PC-9 (cell line): ENCODE measurements at regions not wholly inside any gene's neighbourhood (a gene's known extent, or its start where the extent isn't known, plus 50 kb on each side); places are given as distances from the start of the nearest gene placed in this dataset.

Experiments
- BruUV-seq: library from RNA; stranded (reverse); fragments of 400-500 nt; replicated peaks from 2 replicates; lab custom pipeline; 2021; lab: Mats Ljungman, UMichigan
- CTCF ChIA-PET: fragments of 300-600 bp; sonication (Branson Sonifier 250); formaldehyde crosslinking; loops from one replicate; lab custom pipeline; 2022; ENCODE audit warnings: antibody characterized with exemption; lab: Charles Lee
- POLR2A ChIA-PET: fragments of 300-600 bp; sonication (Branson Sonifier 250); formaldehyde crosslinking; loops from one replicate; lab custom pipeline; 2022; ENCODE audit warnings: antibody characterized with exemption; ENCODE audit not compliant: unreplicated experiment; lab: Charles Lee
- DNase-seq, 2 experiments: peaks; one replicate each; pipeline versions ENCODE4 v3.0.0 to v3.0.0-alpha.2; 2015 to 2022; ENCODE audit warnings: mixed read lengths in 1 of 2
- H2AFZ ChIP-seq: fragments of 200-600 bp; sonication (generic); 2 replicates; pipeline ENCODE4 v1.8.1; 2017; ENCODE audit warnings: antibody characterized with exemption
- H3F3A ChIP-seq: fragments of 200-600 bp; sonication (generic); 2 replicates; pipeline ENCODE4 v1.8.1; 2017; ENCODE audit warnings: antibody characterized with exemption, mild to moderate bottlenecking, low read depth; ENCODE audit not compliant: insufficient read depth
- H3K27ac ChIP-seq: fragments of 200-600 bp; sonication (generic); 2 replicates; pipeline ENCODE4 v1.6.1; 2016; ENCODE audit warnings: mixed run types
- H3K27me3 ChIP-seq: fragments of 200-600 bp; sonication (generic); 2 replicates; pipeline ENCODE4 v1.6.1; 2016; ENCODE audit warnings: low read depth, mixed run types; ENCODE audit not compliant: insufficient read depth
- H3K36me3 ChIP-seq: fragments of 200-600 bp; sonication (generic); 2 replicates; pipeline ENCODE4 v1.6.1; 2016; ENCODE audit warnings: low read depth, mixed run types
- H3K4me1 ChIP-seq: fragments of 200-600 bp; sonication (generic); replicated peaks from 2 replicates; pipeline ENCODE4 v1.6.1; 2016; ENCODE audit warnings: mixed run types; ENCODE audit not compliant: insufficient read depth
- H3K4me2 ChIP-seq: fragments of 200-600 bp; sonication (generic); 2 replicates; pipeline ENCODE4 v1.6.1; 2017; ENCODE audit warnings: mixed run types
- H3K4me3 ChIP-seq: fragments of 200-600 bp; sonication (generic); 2 replicates; pipeline ENCODE4 v1.6.1; 2016; ENCODE audit warnings: mixed run types
- H3K79me2 ChIP-seq: fragments of 200-600 bp; sonication (generic); 2 replicates; pipeline ENCODE4 v1.6.1; 2017; ENCODE audit warnings: low read depth, mixed run types
- H3K9me2 ChIP-seq: fragments of 200-600 bp; sonication (generic); 2 replicates; pipeline ENCODE4 v1.8.1; 2017; ENCODE audit warnings: mild to moderate bottlenecking; ENCODE audit not compliant: insufficient read depth
- H3K9me3 ChIP-seq: fragments of 200-600 bp; sonication (generic); 2 replicates; pipeline ENCODE4 v1.8.1; 2016; ENCODE audit warnings: low read depth; ENCODE audit not compliant: insufficient read depth
- H4K20me1 ChIP-seq: fragments of 200-600 bp; sonication (generic); 2 replicates; pipeline ENCODE4 v1.8.1; 2017; ENCODE audit not compliant: insufficient read depth
- EZH2 ChIP-seq: fragments of 200-600 bp; sonication (generic); IDR thresholded peaks from 2 replicates; pipeline ENCODE4 v1.8.0; 2017; ENCODE audit warnings: antibody characterized with exemption, low read depth
- intact Hi-C: fragments of 100-400 bp; cut with micrococcal nuclease; formaldehyde crosslinking; loops from one replicate; pipeline ENCODE4 v1.10.0; 2022; ENCODE audit not compliant: unreplicated experiment
- TF ChIP-seq, protein P1 (sequence below): fragments of 200-600 bp; sonication (generic); conservative IDR thresholded peaks from 2 replicates; pipeline ENCODE4 v1.6.1; 2017; ENCODE audit warnings: mixed run types, antibody characterized with exemption, mild to moderate bottlenecking, moderate library complexity

DNA sequence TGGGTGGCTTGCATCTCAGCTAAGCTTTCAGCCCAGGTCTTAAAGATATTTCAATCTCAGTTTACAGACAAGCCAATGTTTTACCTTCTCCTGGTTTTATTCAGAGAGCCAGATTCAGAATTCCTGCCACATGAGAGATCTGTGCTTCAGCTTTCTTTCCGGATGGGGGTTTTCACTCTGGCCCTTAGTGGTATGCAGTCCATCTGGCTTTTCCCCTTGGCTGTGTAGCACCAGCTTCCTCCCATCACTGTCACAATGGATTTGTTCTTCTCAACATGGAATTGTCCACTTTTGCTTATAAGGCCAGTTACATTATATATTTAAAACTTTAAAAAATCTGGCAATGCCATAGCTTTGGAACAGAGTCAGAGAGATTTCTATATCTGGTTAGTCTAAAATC is 303.9 kb downstream of the ETS1 start:
- Histone ChIP-seq H3K4me3 (no peak overlapping the region), H3K9me3 (no peaks in the 10 kb centered on the region; the same call in 1 of the 2 replicates), H3F3A (no peaks in the 10 kb centered on the region), H3K4me1 (no peaks in the 10 kb centered on the region), H4K20me1 (no peaks in the 10 kb centered on the region), H3K27ac (no peak overlapping the region), H3K9me2 (no peaks in the 10 kb centered on the region), H3K79me2 (no peaks in the 10 kb centered on the region), H2AFZ (no peak overlapping the region; the same call in 1 of the 2 replicates), H3K4me2 (no peak overlapping the region), H3K27me3 (no peaks in the 10 kb centered on the region), H3K36me3 (no peaks in the 10 kb centered on the region)
- BruUV-seq, result no TSS peak
- ChIA-PET POLR2A (no interaction called here), CTCF (interaction anchor here (1.2 kb wide), 1 partner anchor 347 kb away, joined by 3 read pairs; no protein-coding TSS in a partner anchor)
- TF ChIP-seq, protein P1, sequence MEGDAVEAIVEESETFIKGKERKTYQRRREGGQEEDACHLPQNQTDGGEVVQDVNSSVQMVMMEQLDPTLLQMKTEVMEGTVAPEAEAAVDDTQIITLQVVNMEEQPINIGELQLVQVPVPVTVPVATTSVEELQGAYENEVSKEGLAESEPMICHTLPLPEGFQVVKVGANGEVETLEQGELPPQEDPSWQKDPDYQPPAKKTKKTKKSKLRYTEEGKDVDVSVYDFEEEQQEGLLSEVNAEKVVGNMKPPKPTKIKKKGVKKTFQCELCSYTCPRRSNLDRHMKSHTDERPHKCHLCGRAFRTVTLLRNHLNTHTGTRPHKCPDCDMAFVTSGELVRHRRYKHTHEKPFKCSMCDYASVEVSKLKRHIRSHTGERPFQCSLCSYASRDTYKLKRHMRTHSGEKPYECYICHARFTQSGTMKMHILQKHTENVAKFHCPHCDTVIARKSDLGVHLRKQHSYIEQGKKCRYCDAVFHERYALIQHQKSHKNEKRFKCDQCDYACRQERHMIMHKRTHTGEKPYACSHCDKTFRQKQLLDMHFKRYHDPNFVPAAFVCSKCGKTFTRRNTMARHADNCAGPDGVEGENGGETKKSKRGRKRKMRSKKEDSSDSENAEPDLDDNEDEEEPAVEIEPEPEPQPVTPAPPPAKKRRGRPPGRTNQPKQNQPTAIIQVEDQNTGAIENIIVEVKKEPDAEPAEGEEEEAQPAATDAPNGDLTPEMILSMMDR, result no peak
- no peak for TF ChIP-seq EZH2
- no peak for DNase-seq
- intact Hi-C loops, result no loop called here

DNA sequence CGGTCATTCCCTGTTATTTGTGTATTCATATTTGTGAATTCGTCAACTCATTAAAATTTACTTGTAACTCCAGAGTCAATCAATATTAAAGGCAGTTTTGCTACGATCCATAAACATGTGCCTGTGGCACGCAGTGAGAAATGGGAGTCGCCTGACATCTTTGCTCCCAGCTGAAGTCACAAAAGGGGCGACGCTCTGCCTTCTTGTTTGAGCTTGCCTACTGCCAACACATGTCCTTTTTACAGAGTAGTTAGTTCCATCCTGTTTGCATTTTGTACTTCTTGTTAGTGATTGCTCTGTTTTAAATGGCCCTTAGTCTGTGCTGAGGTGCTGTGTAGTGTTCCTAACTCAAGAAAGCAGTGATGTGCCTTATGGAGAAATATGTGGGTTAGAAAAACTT is 305.3 kb downstream of the ETS1 start:
- DNase-seq, result no peak
- H3K4me3 ChIP-seq, result no peak overlapping the region
- H3K36me3 ChIP-seq, result no peaks in the 10 kb centered on the region
- no peak overlapping the region for H3K4me2 ChIP-seq
- no peaks in the 10 kb centered on the region for H3F3A ChIP-seq
- TF ChIP-seq, protein P1, result no peak
- TF ChIP-seq EZH2, result no peak
- ChIA-PET POLR2A (no interaction called here), CTCF (no interaction called here)
- H2AFZ ChIP-seq, result no peak overlapping the region
- no peaks in the 10 kb centered on the region for H4K20me1 ChIP-seq
- no TSS peak for BruUV-seq
- no peaks in the 10 kb centered on the region for H3K4me1 ChIP-seq
- intact Hi-C loops, result no loop called here
- no peaks in the 10 kb centered on the region; the same call in 1 of the 2 replicates for H3K9me3 ChIP-seq
- no peak overlapping the region for H3K27ac ChIP-seq
- no peaks in the 10 kb centered on the region for H3K9me2 ChIP-seq
- no peaks in the 10 kb centered on the region for H3K79me2 ChIP-seq
- no peaks in the 10 kb centered on the region for H3K27me3 ChIP-seq

DNA sequence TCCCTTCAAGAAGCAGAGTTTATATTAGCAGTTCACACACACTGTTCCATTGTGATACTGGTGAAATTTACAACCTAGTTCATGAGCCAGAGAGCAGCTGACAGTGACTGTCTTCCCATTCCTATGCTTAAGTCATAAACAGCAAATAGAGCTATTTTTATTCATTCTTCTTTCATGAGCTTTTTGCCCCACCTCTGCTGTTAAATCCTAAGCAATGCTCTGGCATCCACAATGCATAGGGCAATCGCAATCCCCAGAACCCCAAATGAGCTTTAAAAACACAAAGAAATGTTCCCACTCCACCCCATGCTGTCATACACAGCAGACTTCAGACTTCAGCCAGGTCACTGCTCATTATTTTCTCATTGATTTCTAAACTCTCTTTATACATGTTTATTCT is 307.5 kb downstream of the ETS1 start:
- TF ChIP-seq, protein P1, result no peak
- no peak for TF ChIP-seq EZH2
- H2AFZ ChIP-seq, result no peak overlapping the region
- no peaks in the 10 kb centered on the region for H3K4me1 ChIP-seq
- no peak overlapping the region for H3K27ac ChIP-seq
- H3F3A ChIP-seq, result no peaks in the 10 kb centered on the region
- no peaks in the 10 kb centered on the region; the same call in 1 of the 2 replicates for H3K36me3 ChIP-seq
- BruUV-seq, result no TSS peak
- no peaks in the 10 kb centered on the region for H4K20me1 ChIP-seq
- H3K9me3 ChIP-seq, result no peaks in the 10 kb centered on the region; the same call in 1 of the 2 replicates
- POLR2A ChIA-PET, result no interaction called here
- no peaks in the 10 kb centered on the region for H3K79me2 ChIP-seq
- no peak overlapping the region for H3K4me2 ChIP-seq
- no peaks in the 10 kb centered on the region for H3K9me2 ChIP-seq
- no peak for DNase-seq
- no peaks in the 10 kb centered on the region for H3K27me3 ChIP-seq
- intact Hi-C loops, result no loop called here
- H3K4me3 ChIP-seq, result no peak overlapping the region
- CTCF ChIA-PET, result interaction anchor here (0.9 kb wide), 1 partner anchor 11 kb away, joined by 3 read pairs; no protein-coding TSS in a partner anchor
